VCaP (cell line): ENCODE measurements at regions not wholly inside any gene's neighbourhood (a gene's known extent, or its start where the extent isn't known, plus 50 kb on each side); places are given as distances from the start of the nearest gene placed in this dataset.

Experiments
- H3K27ac ChIP-seq: fragments of 450-650 bp; 2 replicates; pipeline ENCODE4 v1.5.1; 2017
- TF ChIP-seq, protein P1 (sequence below): fragments of 450-650 bp; conservative IDR thresholded peaks from 2 replicates; pipeline ENCODE4 v1.5.1; 2017; ENCODE audit warnings: mild to moderate bottlenecking, moderate library complexity

DNA sequence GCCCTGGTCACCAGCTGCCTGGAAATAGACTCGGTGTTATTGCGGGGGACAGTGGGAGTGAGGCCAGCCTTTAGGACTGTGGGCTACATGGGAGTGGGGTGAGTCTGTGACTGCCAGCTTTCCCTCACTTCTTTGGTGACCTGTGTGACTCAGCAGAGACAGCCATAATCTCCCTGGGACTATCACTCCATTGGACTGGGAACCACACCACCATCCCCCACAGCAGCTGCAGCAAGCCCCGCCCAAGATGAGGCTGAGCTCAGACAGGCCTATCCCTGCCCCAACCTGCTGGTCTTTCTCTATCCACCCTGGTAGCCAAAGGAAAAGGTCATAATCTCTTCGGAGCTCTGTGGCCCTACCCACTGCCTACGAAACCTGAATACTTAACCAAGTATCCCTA is 263.2 kb downstream of the FZD1 start:
- H3K27ac ChIP-seq: no peak overlapping the region
- TF ChIP-seq, protein P1, sequence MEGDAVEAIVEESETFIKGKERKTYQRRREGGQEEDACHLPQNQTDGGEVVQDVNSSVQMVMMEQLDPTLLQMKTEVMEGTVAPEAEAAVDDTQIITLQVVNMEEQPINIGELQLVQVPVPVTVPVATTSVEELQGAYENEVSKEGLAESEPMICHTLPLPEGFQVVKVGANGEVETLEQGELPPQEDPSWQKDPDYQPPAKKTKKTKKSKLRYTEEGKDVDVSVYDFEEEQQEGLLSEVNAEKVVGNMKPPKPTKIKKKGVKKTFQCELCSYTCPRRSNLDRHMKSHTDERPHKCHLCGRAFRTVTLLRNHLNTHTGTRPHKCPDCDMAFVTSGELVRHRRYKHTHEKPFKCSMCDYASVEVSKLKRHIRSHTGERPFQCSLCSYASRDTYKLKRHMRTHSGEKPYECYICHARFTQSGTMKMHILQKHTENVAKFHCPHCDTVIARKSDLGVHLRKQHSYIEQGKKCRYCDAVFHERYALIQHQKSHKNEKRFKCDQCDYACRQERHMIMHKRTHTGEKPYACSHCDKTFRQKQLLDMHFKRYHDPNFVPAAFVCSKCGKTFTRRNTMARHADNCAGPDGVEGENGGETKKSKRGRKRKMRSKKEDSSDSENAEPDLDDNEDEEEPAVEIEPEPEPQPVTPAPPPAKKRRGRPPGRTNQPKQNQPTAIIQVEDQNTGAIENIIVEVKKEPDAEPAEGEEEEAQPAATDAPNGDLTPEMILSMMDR: no peak

DNA sequence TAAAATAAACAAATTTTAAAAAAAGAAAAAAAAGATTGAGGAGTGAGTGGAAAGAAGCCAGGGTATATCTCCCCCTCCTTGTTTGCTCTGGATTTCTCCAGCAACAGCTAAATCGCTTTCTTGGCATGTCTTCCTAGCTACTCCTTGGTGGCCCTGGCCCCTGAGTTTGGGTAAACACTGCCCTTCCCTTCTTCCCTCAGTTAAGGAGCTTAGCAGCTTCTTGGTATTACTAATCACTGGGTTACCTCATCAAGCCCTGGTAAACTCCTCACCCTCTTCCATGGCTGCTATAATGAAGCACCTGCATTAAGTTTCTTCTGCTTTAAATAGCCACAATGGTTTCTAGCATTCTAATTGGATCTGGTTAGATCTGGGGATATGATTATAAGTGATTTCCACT is 269.8 kb downstream of the FZD1 start:
- TF ChIP-seq, protein P1: no peak
- H3K27ac ChIP-seq: no peak overlapping the region

DNA sequence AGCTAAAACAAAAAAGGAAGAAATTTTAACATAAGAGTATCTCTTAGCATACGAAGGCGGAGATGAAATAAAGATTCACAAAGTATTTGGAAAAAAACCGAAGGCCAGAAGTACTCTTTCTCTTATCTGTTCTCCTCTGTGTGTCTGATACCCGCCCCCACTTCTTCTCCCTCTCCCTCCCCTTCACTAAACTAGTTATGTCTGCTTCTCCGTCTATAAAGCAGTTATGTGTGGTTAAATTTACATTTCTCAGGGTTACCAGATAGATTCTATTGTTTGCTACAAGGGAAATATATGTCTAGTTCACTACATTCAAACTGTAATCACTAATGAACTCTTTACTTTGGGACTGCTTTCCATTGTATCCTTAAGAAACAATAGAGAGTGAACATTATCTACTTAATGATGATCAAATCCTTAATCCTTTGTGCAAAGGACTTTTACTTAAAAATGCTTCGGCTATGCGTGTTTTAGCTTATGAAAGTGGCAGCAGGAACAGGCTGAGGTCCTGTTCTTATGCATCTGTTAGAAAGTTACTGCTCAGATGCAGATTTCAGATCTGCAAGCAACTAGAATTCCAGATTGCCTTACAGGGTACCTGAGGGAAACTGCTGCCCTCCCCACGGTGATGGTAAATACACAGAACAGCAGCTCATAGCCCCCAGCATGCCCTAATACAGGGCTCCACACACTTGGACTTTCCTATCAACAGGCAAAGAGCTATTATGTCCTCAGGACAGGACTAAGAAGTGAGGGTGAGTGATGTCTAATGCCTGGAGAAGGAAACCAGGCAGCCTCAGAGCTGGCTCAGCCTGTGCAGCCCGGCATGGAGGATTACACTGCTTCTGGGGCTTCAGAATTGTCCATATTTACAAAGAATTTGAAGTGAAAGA is 273.3 kb downstream of the FZD1 start:
- TF ChIP-seq, protein P1: no peak
- H3K27ac ChIP-seq: no peak overlapping the region

DNA sequence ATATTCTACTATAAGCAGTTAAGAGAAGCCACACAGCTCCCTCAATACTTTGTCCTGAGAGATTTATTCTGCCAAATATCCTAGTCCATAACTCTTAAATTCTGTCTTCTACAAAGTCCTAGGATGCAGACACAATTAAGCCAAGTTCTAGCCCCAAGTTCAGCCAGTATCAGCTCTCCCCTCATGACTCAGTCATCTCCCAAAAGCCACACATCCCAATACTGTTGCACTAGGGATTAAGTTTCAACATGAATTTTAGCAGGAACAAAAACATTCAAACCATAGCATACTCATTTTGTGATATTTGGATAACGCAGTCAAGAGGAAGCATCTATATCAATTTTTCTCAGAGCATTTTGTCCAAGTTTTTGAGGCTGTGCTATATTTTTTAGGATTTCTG is 277.4 kb downstream of the FZD1 start:
- TF ChIP-seq, protein P1: no peak
- no peak overlapping the region for H3K27ac ChIP-seq

DNA sequence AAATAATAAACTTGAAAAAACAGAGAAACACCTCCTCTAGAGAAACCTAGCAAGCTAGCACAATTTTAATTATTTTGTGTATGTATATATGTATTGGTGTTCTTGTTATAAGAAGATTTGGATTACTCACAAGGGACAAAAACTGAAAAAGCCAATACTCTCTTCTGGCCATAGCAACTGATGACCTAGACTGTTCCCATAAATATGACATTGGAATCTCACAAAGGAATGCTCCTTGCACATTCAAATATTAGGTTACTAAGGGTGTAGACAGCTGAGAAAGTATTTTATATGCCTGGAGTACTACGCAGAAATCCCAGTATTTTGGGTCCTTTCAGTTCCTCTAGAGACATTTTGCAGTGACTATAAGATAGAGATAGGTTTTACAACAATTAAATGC is 279.4 kb downstream of the FZD1 start:
- TF ChIP-seq, protein P1: no peak
- H3K27ac ChIP-seq: no peak overlapping the region

DNA sequence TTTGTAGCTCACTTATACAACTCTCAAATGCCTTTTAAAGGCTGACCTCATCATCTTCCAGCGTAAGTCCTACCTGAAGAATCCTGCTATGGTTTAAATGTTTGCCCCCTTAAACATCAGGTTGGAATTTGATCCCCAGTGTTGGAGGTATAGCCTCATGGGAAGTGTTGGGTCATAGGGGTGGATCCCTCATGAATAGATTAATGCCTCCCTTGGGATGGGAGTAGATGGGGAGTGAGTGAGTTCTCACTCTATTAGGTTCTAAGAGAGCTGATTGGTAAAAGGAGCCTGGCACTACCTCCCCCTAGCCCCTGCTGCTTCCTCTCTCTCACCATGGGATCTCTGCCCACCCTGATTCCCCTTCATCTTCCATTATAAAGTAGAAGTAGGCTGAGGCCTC is 285.6 kb downstream of the FZD1 start:
- H3K27ac ChIP-seq: no peak overlapping the region
- TF ChIP-seq, protein P1: no peak

DNA sequence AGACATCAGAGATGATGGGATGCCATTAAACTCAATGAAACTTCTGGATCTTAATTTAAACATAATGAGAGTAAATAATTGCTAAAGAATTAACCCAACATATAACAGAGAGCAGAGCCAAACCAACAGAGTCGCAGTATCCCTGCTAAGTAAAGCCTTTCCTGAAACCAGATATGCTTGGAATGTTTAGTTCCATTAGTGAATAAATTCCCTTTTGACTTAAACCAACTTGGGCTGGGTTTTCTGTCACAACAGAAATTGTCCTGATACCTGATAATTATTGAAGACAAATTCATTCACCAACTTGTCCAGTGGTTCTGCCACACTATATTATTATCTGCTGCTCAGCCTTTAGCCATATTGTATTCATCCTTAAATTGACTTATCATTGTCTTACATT is 286.7 kb downstream of the FZD1 start:
- TF ChIP-seq, protein P1: no peak
- H3K27ac ChIP-seq: no peak overlapping the region
